ENCODE measurements at regions not wholly inside any gene's neighbourhood (a gene's known extent, or its start where the extent isn't known, plus 50 kb on each side); places are given as distances from the start of the nearest gene placed in this dataset.

- Histone ChIP-seq H2AFZ (ENCODE audit: low read depth, low read length, poor library complexity, severe bottlenecking) (no peak overlapping the region), H3K36me3 (ENCODE audit: control insufficient read depth in 1 of 2, insufficient read depth in 2 of 2, low read length in 2 of 2) (no peaks in the 10 kb centered on the region), H4K20me1 (ENCODE audit: insufficient read depth) (no peaks in the 10 kb centered on the region), H3K9me3 (ENCODE audit: control insufficient read depth in 1 of 2, insufficient read depth in 1 of 2, low read depth in 1 of 2, low read length in 2 of 2) (no peaks in the 10 kb centered on the region), H3K27ac (ENCODE audit: low read depth, low read length) (no peak overlapping the region), H3K79me2 (ENCODE audit: insufficient read depth, low read length) (no peaks in the 10 kb centered on the region), H3K9ac (ENCODE audit: low read length) (no peak overlapping the region), H3K4me2 (ENCODE audit: low read length) (no peak overlapping the region), H3K9me2 (ENCODE audit: insufficient read depth) (no peaks in the 10 kb centered on the region), H3K4me1 (ENCODE audit: control insufficient read depth in 1 of 2, insufficient read depth in 2 of 2, low read length in 2 of 2) (no peaks in the 10 kb centered on the region), H3K4me3 (replicated peaks in 1 of 2; ENCODE audit: low read depth in 1 of 2, low read length in 2 of 2) (no peak overlapping the region), H3K27me3 (ENCODE audit: insufficient read depth, low read length) (0 out of 2 replicates have a peak, but pooled peaks cover 3% of the 10 kb centered on the region)
- BruUV-seq (replicated peaks) = no TSS peak
- CTCF ChIA-PET = no interaction called here
- RAD21 ChIA-PET (ENCODE audit: low non-redundant PET in 1 of 2, low total read pairs in 2 of 2, uncharacterized antibody in 2 of 2, unreplicated experiment in 2 of 2) = no interaction called here
- DNase-seq (ENCODE audit: low read depth, low spot score) (no peak), ATAC-seq (no peak)
- intact Hi-C loops (cut with micrococcal nuclease) = no loop called here
- POLR2A ChIA-PET = no interaction called here
- TF ChIP-seq ZNF274 (IDR thresholded peaks at IDR 0.05; ENCODE audit: low read depth, low read length) = no peak
- TF ChIP-seq POLR2AphosphoS5 (IDR thresholded peaks at IDR 0.05; ENCODE audit: low read depth, low read length) = no peak
- TF ChIP-seq EZH2phosphoT487 (IDR thresholded peaks at IDR 0.05; ENCODE audit: borderline replicate concordance) = no peak
- TF ChIP-seq SIN3A (IDR thresholded peaks at IDR 0.05; ENCODE audit: low read depth) = no peak
- no peak for TF ChIP-seq ZFX (IDR thresholded peaks at IDR 0.05)
- TF ChIP-seq ELF1 (IDR thresholded peaks at IDR 0.05; ENCODE audit: borderline replicate concordance, low read depth) = no peak
- no peak for TF ChIP-seq MAX (IDR thresholded peaks at IDR 0.05)
- TF ChIP-seq SP1 (IDR thresholded peaks at IDR 0.05; ENCODE audit: low read depth) = no peak
- TF ChIP-seq EGR1 (IDR thresholded peaks at IDR 0.05; ENCODE audit: low read depth) = no peak
- TF ChIP-seq FOSL1 (IDR thresholded peaks at IDR 0.05; ENCODE audit: low read depth) = no peak
- TF ChIP-seq, protein P1, sequence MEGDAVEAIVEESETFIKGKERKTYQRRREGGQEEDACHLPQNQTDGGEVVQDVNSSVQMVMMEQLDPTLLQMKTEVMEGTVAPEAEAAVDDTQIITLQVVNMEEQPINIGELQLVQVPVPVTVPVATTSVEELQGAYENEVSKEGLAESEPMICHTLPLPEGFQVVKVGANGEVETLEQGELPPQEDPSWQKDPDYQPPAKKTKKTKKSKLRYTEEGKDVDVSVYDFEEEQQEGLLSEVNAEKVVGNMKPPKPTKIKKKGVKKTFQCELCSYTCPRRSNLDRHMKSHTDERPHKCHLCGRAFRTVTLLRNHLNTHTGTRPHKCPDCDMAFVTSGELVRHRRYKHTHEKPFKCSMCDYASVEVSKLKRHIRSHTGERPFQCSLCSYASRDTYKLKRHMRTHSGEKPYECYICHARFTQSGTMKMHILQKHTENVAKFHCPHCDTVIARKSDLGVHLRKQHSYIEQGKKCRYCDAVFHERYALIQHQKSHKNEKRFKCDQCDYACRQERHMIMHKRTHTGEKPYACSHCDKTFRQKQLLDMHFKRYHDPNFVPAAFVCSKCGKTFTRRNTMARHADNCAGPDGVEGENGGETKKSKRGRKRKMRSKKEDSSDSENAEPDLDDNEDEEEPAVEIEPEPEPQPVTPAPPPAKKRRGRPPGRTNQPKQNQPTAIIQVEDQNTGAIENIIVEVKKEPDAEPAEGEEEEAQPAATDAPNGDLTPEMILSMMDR (IDR thresholded peaks at IDR 0.05 in 2 of 3, conservative IDR thresholded peaks at IDR 0.05 in 1 of 3; ENCODE audit: borderline replicate concordance in 1 of 3, insufficient read depth in 1 of 3, low read depth in 2 of 3, low read length in 2 of 3) = no peak
- TF ChIP-seq EZH2 (IDR thresholded peaks at IDR 0.05) = no peak
Measured at GRCh38 chr22:48756146-48757111, 1071.2 kb downstream of the BRD1 start.
